T1000 (cell line): ENCODE measurements at regions not wholly inside any gene's neighbourhood (a gene's known extent, or its start where the extent isn't known, plus 50 kb on each side); places are given as distances from the start of the nearest gene placed in this dataset.
"Not testable (repeated sequence)": the region's sequence is repeated elsewhere in the genome, so short reads cannot be mapped to it uniquely, and the experiment has no call there.

Source experiments
- DNase-seq: peaks from one replicate; lab custom pipeline; 2025; ENCODE audit warnings: mixed read lengths; lab: John Stamatoyannopoulos, UW

GRCh38 chr5:66234241-66234640 is 90.1 kb downstream of the SREK1 start:
- DNase-seq, result no peak

- no peak for DNase-seq
Observed at GRCh38 chr5:66238435-66238834, 94.3 kb downstream of the SREK1 start.

GRCh38 chr5:66239034-66239433 is 94.9 kb downstream of the SREK1 start:
- DNase-seq, result no peak

GRCh38 chr5:66241136-66241825 is 97.2 kb downstream of the SREK1 start:
- DNase-seq, result no peak

- DNase-seq, result no peak
Observed at GRCh38 chr5:66242050-66242715, 98.1 kb downstream of the SREK1 start.

GRCh38 chr5:66246608-66247007 is 102.5 kb downstream of the SREK1 start:
- peak; percentile 66 for DNase-seq

GRCh38 chr5:66247176-66247960 is 103.3 kb downstream of the SREK1 start:
- peak; percentile 31 for DNase-seq

- no peak for DNase-seq
Observed at GRCh38 chr5:66248874-66249273, 104.8 kb downstream of the SREK1 start.

- no peak for DNase-seq
Observed at GRCh38 chr5:66249920-66250319, 105.8 kb downstream of the SREK1 start.

GRCh38 chr5:66252849-66253248 is 108.7 kb downstream of the SREK1 start:
- no peak for DNase-seq

- DNase-seq, result no peak
Observed at GRCh38 chr5:66255714-66256113, 111.6 kb downstream of the SREK1 start.

- no peak for DNase-seq
Observed at GRCh38 chr5:66273121-66273520, 129.0 kb downstream of the SREK1 start.

- DNase-seq, result no peak
Observed at GRCh38 chr5:66276986-66277385, 132.9 kb downstream of the SREK1 start.

GRCh38 chr5:66277981-66278380 is 133.9 kb downstream of the SREK1 start:
- no peak for DNase-seq

GRCh38 chr5:66281294-66281693 is 137.2 kb downstream of the SREK1 start:
- DNase-seq, result no peak

- no peak for DNase-seq
Observed at GRCh38 chr5:66284588-66285342, 140.7 kb downstream of the SREK1 start.

GRCh38 chr5:66285343-66285922 is 141.3 kb downstream of the SREK1 start:
- no peak for DNase-seq

GRCh38 chr5:66291771-66292170 is 147.7 kb downstream of the SREK1 start:
- DNase-seq, result no peak

GRCh38 chr5:66293851-66294250 is 149.8 kb downstream of the SREK1 start:
- not testable (repeated sequence) for DNase-seq

- no peak for DNase-seq
Observed at GRCh38 chr5:66299463-66299862, 155.4 kb downstream of the SREK1 start.

- no peak for DNase-seq
Observed at GRCh38 chr5:66302344-66302743, 158.2 kb downstream of the SREK1 start.
